SK-N-MC (cell line): ENCODE measurements at regions not wholly inside any gene's neighbourhood (a gene's known extent, or its start where the extent isn't known, plus 50 kb on each side); places are given as distances from the start of the nearest gene placed in this dataset.

Experiments used
- DNase-seq: peaks from one replicate; pipeline ENCODE4 v3.0.0-alpha.2; 2011; ENCODE audit warnings: low read depth, low spot score
- H3K27ac ChIP-seq: fragments of 200-600 bp; sonication (generic); 2 replicates; pipeline ENCODE4 v1.5.1; 2016; ENCODE audit warnings: mixed run types
- H3K36me3 ChIP-seq: fragments of 200-600 bp; sonication (generic); 2 replicates; pipeline ENCODE4 v1.6.1; 2017; ENCODE audit warnings: antibody characterized with exemption, low read length, mixed read lengths; ENCODE audit not compliant: insufficient read depth
- H3K4me3 ChIP-seq: fragments of 200-600 bp; sonication (generic); 2 replicates; pipeline ENCODE4 v1.5.1; 2016
- H3K9ac ChIP-seq: fragments of 200-600 bp; sonication (generic); 2 replicates; pipeline ENCODE4 v1.8.0; 2017; ENCODE audit warnings: mixed run types, mixed read lengths; ENCODE audit not compliant: insufficient read length
- H3K9me3 ChIP-seq: fragments of 200-600 bp; sonication (generic); 2 replicates; pipeline ENCODE4 v1.6.1; 2017; ENCODE audit warnings: low read depth, mild to moderate bottlenecking, antibody characterized with exemption, low read length, moderate library complexity, mixed read lengths
- EZH2 ChIP-seq: fragments of 200-600 bp; sonication (generic); IDR thresholded peaks from one replicate; pipeline ENCODE4 v1.6.1; 2017; ENCODE audit warnings: antibody characterized with exemption
- FOXP2 ChIP-seq: optimal IDR thresholded peaks from 2 replicates; pipeline ENCODE3; 2011; ENCODE audit warnings: mild to moderate bottlenecking, moderate library complexity; ENCODE audit not compliant: insufficient read depth; ENCODE audit errors: extremely low read length, control extremely low read depth
- POLR2AphosphoS5 ChIP-seq: IDR thresholded peaks from 2 replicates; pipeline ENCODE4 v1.6.1; 2012; ENCODE audit warnings: mild to moderate bottlenecking, low read depth, low read length, borderline replicate concordance

- no peak overlapping the region for H3K9ac ChIP-seq
- TF ChIP-seq FOXP2 = no peak
- no peak for TF ChIP-seq EZH2
- no peak for TF ChIP-seq POLR2AphosphoS5
- DNase-seq = no peak
These were observed 226.6 kb downstream of the KDR start for GRCh38 chr4:54898656-54899340.

GRCh38 chr4:54898056-54898562, 227.3 kb downstream of the KDR start:
- Histone ChIP-seq H3K4me3 (no peak overlapping the region), H3K36me3 (no peaks in the 10 kb centered on the region), H3K9ac (no peak overlapping the region), H3K27ac (no peak overlapping the region), H3K9me3 (no peaks in the 10 kb centered on the region)
- TF ChIP-seq FOXP2 (no peak), POLR2AphosphoS5 (no peak)
- DNase-seq = no peak

More at GRCh38 chr4:54898656-54899340, 226.6 kb downstream of the KDR start:
- Histone ChIP-seq H3K9me3 (no peaks in the 10 kb centered on the region), H3K36me3 (no peaks in the 10 kb centered on the region), H3K4me3 (no peak overlapping the region), H3K27ac (no peak overlapping the region)

GRCh38 chr4:54897590-54897989, 227.8 kb downstream of the KDR start:
- H3K27ac ChIP-seq = no peak overlapping the region
- no peak for DNase-seq

GRCh38 chr4:54882616-54883015, 224.9 kb downstream of the KIT start:
- no peak for TF ChIP-seq POLR2AphosphoS5
- TF ChIP-seq FOXP2 = no peak
- TF ChIP-seq EZH2 = no peak
- no peak overlapping the region for H3K27ac ChIP-seq
- H3K4me3 ChIP-seq = no peak overlapping the region
- H3K9me3 ChIP-seq = no peaks in the 10 kb centered on the region
- DNase-seq = no peak
- H3K36me3 ChIP-seq = no peaks in the 10 kb centered on the region
- H3K9ac ChIP-seq = no peak overlapping the region

More at GRCh38 chr4:54897590-54897989, 227.8 kb downstream of the KDR start:
- Histone ChIP-seq H3K36me3 (no peaks in the 10 kb centered on the region), H3K4me3 (no peak overlapping the region), H3K9ac (no peak overlapping the region), H3K9me3 (no peaks in the 10 kb centered on the region)
- no peak for TF ChIP-seq FOXP2
- no peak for TF ChIP-seq EZH2
- no peak for TF ChIP-seq POLR2AphosphoS5

- TF ChIP-seq EZH2 (no peak), FOXP2 (no peak), POLR2AphosphoS5 (no peak)
- Histone ChIP-seq H3K9me3 (no peaks in the 10 kb centered on the region), H3K4me3 (no peak overlapping the region), H3K27ac (no peak overlapping the region), H3K9ac (no peak overlapping the region), H3K36me3 (no peaks in the 10 kb centered on the region)
- no peak for DNase-seq
These were observed 221.8 kb downstream of the KIT start for GRCh38 chr4:54879576-54879975.

GRCh38 chr4:54877006-54877405, 219.2 kb downstream of the KIT start:
- no peak for DNase-seq
- H3K4me3 ChIP-seq = no peak overlapping the region
- H3K27ac ChIP-seq = no peak overlapping the region
- TF ChIP-seq FOXP2 (no peak), POLR2AphosphoS5 (no peak), EZH2 (no peak)
- no peaks in the 10 kb centered on the region for H3K36me3 ChIP-seq
- no peaks in the 10 kb centered on the region for H3K9me3 ChIP-seq
- H3K9ac ChIP-seq = no peak overlapping the region

GRCh38 chr4:54872261-54872660, 214.5 kb downstream of the KIT start:
- no peak for DNase-seq

GRCh38 chr4:54863571-54864255, 206.0 kb downstream of the KIT start:
- Histone ChIP-seq H3K36me3 (no peaks in the 10 kb centered on the region), H3K4me3 (no peak overlapping the region), H3K9me3 (no peaks in the 10 kb centered on the region), H3K9ac (no peak overlapping the region), H3K27ac (no peak overlapping the region)
- no peak for DNase-seq
- TF ChIP-seq POLR2AphosphoS5 (no peak), FOXP2 (no peak), EZH2 (no peak)

More at GRCh38 chr4:54872261-54872660, 214.5 kb downstream of the KIT start:
- Histone ChIP-seq H3K36me3 (no peaks in the 10 kb centered on the region), H3K4me3 (no peak overlapping the region), H3K9ac (no peak overlapping the region), H3K27ac (no peak overlapping the region), H3K9me3 (no peaks in the 10 kb centered on the region)
- no peak for TF ChIP-seq POLR2AphosphoS5
- TF ChIP-seq FOXP2 = no peak
- no peak for TF ChIP-seq EZH2

GRCh38 chr4:54861201-54861600, 203.4 kb downstream of the KIT start:
- Histone ChIP-seq H3K9ac (no peak overlapping the region), H3K9me3 (no peaks in the 10 kb centered on the region), H3K36me3 (no peaks in the 10 kb centered on the region), H3K27ac (no peak overlapping the region), H3K4me3 (no peak overlapping the region)
- TF ChIP-seq POLR2AphosphoS5 = no peak
- TF ChIP-seq FOXP2 = no peak
- no peak for TF ChIP-seq EZH2
- no peak for DNase-seq
